Right atrium auricular region (tissue), 2 donors: ENCODE measurements at regions not wholly inside any gene's neighbourhood (a gene's known extent, or its start where the extent isn't known, plus 50 kb on each side); places are given as distances from the start of the nearest gene placed in this dataset.
"Not testable (repeated sequence)": the region's sequence is repeated elsewhere in the genome, so short reads cannot be mapped to it uniquely, and the experiment has no call there.

Experiments used
- DNase-seq: peaks from one replicate; pipeline ENCODE4 v3.0.0-alpha.2; 2019; ENCODE audit warnings: low spot score
- H3K27ac ChIP-seq, 2 donors: fragments of 200-600 bp; sonication (generic); 1 replicate in 1 of 2; 2 replicates in 1 of 2; pipeline ENCODE4 v1.5.1; 2016 to 2019
- H3K27me3 ChIP-seq, 2 donors: fragments of 200-600 bp; sonication (generic); one replicate each; pipeline versions ENCODE4 v1.5.1 to v1.6.0; 2017 to 2019
- H3K36me3 ChIP-seq: fragments of 200-600 bp; sonication (generic); one replicate; pipeline ENCODE4 v1.5.1; 2016
- H3K4me1 ChIP-seq, 2 donors: fragments of 200-600 bp; sonication (generic); one replicate each; pipeline versions ENCODE4 v1.5.1 to v1.6.0; 2017 to 2019
- H3K4me3 ChIP-seq, 2 donors: fragments of 200-600 bp; sonication (generic); 1 replicate in 1 of 2; 2 replicates in 1 of 2; pipeline ENCODE4 v1.5.1; 2017 to 2019; ENCODE audit warnings: mild to moderate bottlenecking in 1 of 2, moderate library complexity in 1 of 2
- H3K9me3 ChIP-seq, 2 donors: fragments of 200-600 bp; sonication (generic); one replicate each; pipeline ENCODE4 v1.5.1; 2019
- TF ChIP-seq, protein P1 (sequence below), 2 donors: fragments of 200-600 bp; sonication (generic); IDR thresholded peaks; one replicate each; pipeline ENCODE4 v1.5.1; 2019; ENCODE audit warnings: antibody characterized with exemption in 2 of 2

- Histone ChIP-seq H3K9me3 (no peaks in the 10 kb centered on the region), H3K27ac (no peak overlapping the region), H3K27me3 (no peaks in the 10 kb centered on the region), H3K4me1 (no peaks in the 10 kb centered on the region), H3K36me3 (no peaks in the 10 kb centered on the region), H3K4me3 (no peak overlapping the region)
- no peak for DNase-seq
- TF ChIP-seq, protein P1, sequence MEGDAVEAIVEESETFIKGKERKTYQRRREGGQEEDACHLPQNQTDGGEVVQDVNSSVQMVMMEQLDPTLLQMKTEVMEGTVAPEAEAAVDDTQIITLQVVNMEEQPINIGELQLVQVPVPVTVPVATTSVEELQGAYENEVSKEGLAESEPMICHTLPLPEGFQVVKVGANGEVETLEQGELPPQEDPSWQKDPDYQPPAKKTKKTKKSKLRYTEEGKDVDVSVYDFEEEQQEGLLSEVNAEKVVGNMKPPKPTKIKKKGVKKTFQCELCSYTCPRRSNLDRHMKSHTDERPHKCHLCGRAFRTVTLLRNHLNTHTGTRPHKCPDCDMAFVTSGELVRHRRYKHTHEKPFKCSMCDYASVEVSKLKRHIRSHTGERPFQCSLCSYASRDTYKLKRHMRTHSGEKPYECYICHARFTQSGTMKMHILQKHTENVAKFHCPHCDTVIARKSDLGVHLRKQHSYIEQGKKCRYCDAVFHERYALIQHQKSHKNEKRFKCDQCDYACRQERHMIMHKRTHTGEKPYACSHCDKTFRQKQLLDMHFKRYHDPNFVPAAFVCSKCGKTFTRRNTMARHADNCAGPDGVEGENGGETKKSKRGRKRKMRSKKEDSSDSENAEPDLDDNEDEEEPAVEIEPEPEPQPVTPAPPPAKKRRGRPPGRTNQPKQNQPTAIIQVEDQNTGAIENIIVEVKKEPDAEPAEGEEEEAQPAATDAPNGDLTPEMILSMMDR (IDR thresholded peaks at IDR 0.05), result no peak
Measured at GRCh38 chr1:185433667-185434066, 116.6 kb upstream of the IVNS1ABP start.

- TF ChIP-seq, protein P1 (IDR thresholded peaks at IDR 0.05), result no peak
Measured at GRCh38 chr1:185432948-185433347, 115.9 kb upstream of the IVNS1ABP start.

DNA sequence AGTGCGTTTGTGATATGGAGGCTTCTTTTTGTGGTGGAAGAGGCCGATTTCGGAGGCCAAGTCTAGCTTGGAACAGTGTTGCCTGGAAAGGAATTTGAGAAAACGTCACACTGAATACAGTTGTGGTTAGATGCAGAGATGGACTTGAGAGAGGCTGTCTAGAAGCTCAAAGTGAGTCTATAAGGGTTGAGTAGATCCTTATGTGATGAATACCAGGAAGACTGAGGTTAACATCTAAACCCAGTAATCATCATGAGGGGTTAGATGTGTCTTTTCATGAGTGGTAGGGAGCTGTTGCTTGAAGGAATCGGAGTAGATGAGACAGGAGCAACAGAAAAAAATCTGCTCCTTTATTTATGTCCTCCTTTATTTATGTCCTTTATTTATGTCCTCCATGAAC lies 114.6 kb upstream of the IVNS1ABP start:
- Histone ChIP-seq H3K4me1 (peaks cover 0 to 10% of the 10 kb centered on the region in 2 donors), H3K36me3 (no peaks in the 10 kb centered on the region), H3K27ac (no peak overlapping the region), H3K27me3 (no peaks in the 10 kb centered on the region), H3K4me3 (no peak overlapping the region), H3K9me3 (no peaks in the 10 kb centered on the region)
- no peak for DNase-seq
- TF ChIP-seq, protein P1 (IDR thresholded peaks at IDR 0.05), result no peak

More at GRCh38 chr1:185432948-185433347, 115.9 kb upstream of the IVNS1ABP start:
- H3K27ac ChIP-seq, result no peak overlapping the region
- H3K27me3 ChIP-seq, result no peaks in the 10 kb centered on the region
- H3K4me3 ChIP-seq, result no peak overlapping the region
- no peaks in the 10 kb centered on the region for H3K9me3 ChIP-seq
- DNase-seq, result no peak
- peaks cover 0 to under 1% of the 10 kb centered on the region in 2 donors for H3K4me1 ChIP-seq
- H3K36me3 ChIP-seq, result no peaks in the 10 kb centered on the region

DNA sequence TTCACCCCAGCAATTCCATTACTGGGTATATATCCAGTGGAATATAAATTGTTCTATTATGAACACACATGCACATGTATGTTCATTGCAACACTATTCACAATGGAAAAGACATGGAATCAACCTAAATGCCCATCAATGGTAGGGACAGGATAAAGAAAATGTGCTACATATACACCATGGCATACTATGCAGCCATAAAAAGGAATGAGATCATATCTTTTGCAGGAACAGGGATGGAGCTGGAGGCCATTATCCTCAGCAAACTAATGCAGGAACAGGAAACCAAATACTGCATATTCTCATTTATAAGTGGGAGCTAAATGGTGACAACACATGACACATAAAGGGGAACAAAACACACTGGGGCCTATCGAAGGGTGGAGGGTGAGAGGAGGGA lies 112.6 kb upstream of the IVNS1ABP start:
- DNase-seq, H3K9me3 ChIP-seq, H3K4me1 ChIP-seq, H3K27ac ChIP-seq, H3K4me3 ChIP-seq, H3K36me3 ChIP-seq, H3K27me3 ChIP-seq: not testable (repeated sequence)

DNA sequence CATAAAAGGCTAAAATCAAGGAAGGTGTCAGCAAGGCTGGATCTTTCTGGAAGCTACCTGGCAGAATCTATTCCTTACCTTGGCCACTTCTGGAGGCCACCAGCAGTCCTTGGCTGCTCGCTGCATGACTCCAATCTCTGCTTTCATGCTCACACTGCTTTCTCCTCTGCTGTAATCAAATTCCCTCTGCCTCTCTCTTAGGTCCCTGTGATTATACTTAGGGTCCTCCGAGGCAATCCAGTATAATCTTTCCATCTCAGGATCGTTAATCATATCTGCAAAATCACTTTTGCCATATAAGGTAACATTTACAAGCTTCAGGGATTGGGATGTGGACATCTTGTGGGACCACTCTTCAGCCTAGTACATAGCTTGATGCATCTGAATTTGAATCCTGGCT lies 110.7 kb upstream of the IVNS1ABP start:
- H3K9me3 ChIP-seq, result no peaks in the 10 kb centered on the region
- no peaks in the 10 kb centered on the region for H3K27me3 ChIP-seq
- no peak for DNase-seq
- no peak overlapping the region for H3K4me3 ChIP-seq
- no peaks in the 10 kb centered on the region for H3K36me3 ChIP-seq
- H3K27ac ChIP-seq, result peak overlapping the region; percentile 25 to 59
- H3K4me1 ChIP-seq, result peaks cover 0 to 10% of the 10 kb centered on the region in 2 donors
- TF ChIP-seq, protein P1 (IDR thresholded peaks at IDR 0.05), result no peak

DNA sequence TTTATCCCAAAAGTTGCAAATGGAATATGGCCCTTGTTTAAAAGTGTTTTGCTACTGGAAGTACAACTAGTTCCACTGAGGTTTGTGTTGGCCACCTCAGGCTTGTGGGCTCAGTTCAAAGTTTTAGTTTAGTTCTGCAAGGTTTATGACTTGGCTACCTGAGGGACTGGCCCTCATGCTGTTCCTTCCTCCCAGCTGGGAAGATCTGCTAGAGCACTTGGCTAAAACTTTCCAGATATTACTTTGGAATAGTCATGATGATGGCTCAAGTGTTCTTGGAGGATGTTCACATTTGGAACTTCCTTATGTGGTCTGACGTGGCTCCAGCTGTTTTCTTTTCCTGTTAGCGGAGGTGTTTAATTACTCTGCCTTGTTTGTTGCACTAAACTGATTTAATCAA lies 110.2 kb upstream of the IVNS1ABP start:
- TF ChIP-seq, protein P1 (IDR thresholded peaks at IDR 0.05), result no peak
- Histone ChIP-seq H3K27ac (peak overlapping the region; percentile 25 to 59), H3K4me1 (peaks cover 0 to 10% of the 10 kb centered on the region in 2 donors), H3K36me3 (no peaks in the 10 kb centered on the region), H3K4me3 (no peak overlapping the region), H3K9me3 (no peaks in the 10 kb centered on the region), H3K27me3 (no peaks in the 10 kb centered on the region)
- no peak for DNase-seq
